ENCODE measurements at regions not wholly inside any gene's neighbourhood (a gene's known extent, or its start where the extent isn't known, plus 50 kb on each side); places are given as distances from the start of the nearest gene placed in this dataset.

DNA sequence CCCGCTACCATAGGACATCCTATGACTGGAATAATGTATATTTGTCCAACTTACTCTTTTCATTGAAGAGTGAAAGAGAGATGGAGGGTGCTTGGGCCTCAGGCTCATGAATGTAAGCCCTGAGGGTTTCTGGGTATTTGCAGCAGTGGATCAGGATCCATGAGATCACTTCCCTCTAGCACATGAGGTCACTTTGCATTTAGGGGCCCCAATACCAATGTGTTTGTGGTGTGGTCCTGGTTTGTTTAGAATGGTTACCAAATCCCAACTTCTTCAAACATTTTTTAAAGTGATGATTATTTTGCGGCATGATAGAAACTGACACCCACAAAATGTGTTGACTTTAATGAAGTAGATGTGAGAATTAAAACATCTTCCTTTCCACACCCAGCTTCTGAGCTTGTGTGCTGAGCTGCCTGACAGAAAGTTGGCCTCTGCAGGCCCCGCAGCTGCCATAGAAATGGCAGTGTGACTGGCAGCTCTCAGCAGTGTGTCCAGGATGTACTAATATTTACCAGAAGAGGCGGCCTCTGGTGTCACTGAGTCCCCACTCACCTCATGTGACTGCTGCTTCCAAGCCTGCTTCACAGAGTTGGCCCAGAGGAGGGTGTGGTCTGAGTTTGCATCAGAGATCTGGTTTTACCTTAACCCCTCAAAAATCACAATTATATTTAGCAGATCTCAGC is 447.6 kb upstream of the NPVF start:
- Histone ChIP-seq H3K4me1 (ENCODE audit: control insufficient read depth in 2 of 2, insufficient read depth in 2 of 2, low read length in 1 of 2) (no peaks in the 10 kb centered on the region), H3K9me3 (ENCODE audit: control insufficient read depth in 2 of 2, insufficient read depth in 1 of 2, low read depth in 1 of 2, low read length in 1 of 2) (no peaks in the 10 kb centered on the region), H3K27ac (ENCODE audit: low read depth in 2 of 2, low read length in 1 of 2) (no peak overlapping the region), H3K27me3 (ENCODE audit: control insufficient read depth in 1 of 2, insufficient read depth in 2 of 2, low read length in 2 of 2) (no peaks in the 10 kb centered on the region), H3K4me3 (ENCODE audit: low read depth in 1 of 2, low read length in 2 of 2) (no peak overlapping the region), H3K36me3 (ENCODE audit: control insufficient read depth in 2 of 2, insufficient read depth in 2 of 2, low read length in 1 of 2) (no peaks in the 10 kb centered on the region)
- 79 to 81% methylated on average over 4 of the region's 4 CpGs for WGBS, 2 donors

DNA sequence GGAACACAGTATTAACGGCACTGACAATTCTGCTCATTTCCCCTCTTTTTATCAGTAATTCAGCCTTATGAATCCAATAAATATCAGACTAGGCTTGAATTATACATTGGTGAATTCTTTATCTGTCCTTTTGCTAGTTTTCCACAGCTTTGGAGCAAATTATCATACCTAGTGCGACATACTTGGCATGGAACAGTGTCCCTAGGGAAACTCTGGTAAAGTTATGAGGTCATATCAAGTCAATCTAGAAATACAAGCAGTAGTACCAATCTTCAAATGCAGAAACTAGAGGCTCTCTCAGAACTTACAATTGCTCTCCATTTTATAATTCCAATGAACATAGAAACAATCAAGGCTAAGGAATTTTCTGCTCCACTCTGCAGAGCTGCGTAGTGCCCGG is 449.3 kb upstream of the NPVF start:
- Histone ChIP-seq H3K27ac (ENCODE audit: low read depth in 2 of 2, low read length in 1 of 2) (no peak overlapping the region), H3K36me3 (ENCODE audit: control insufficient read depth in 2 of 2, insufficient read depth in 2 of 2, low read length in 1 of 2) (no peaks in the 10 kb centered on the region), H3K4me1 (ENCODE audit: control insufficient read depth in 2 of 2, insufficient read depth in 2 of 2, low read length in 1 of 2) (no peaks in the 10 kb centered on the region), H3K9me3 (ENCODE audit: control insufficient read depth in 2 of 2, insufficient read depth in 1 of 2, low read depth in 1 of 2, low read length in 1 of 2) (no peaks in the 10 kb centered on the region), H3K4me3 (ENCODE audit: low read depth in 1 of 2, low read length in 2 of 2) (no peak overlapping the region), H3K27me3 (ENCODE audit: control insufficient read depth in 1 of 2, insufficient read depth in 2 of 2, low read length in 2 of 2) (no peaks in the 10 kb centered on the region)
- WGBS, 2 donors: 82 to 91% methylated on average over 4 of the region's 4 CpGs

DNA sequence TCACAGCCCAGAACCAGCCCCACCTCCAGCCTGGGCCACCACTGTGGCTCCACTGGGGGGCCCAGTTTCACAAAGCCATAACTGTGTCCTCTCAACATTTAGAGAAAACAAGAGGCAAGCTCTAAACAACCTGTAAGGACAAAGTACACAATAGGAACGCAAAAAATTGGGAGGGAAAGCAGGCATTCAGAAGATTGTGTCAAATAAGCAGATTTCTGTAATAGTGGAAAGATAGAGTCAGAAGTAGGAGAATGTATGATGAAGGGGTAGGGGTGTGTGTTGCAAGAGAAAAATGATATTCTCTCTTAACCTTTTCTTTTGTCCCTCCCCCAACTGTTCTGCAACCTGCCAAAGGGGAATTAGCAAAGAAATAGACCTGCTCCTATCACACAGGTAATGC is 449.9 kb upstream of the NPVF start:
- no peak overlapping the region for H3K27ac ChIP-seq (ENCODE audit: low read depth in 2 of 2, low read length in 1 of 2)
- no peak overlapping the region for H3K4me3 ChIP-seq (ENCODE audit: low read depth in 1 of 2, low read length in 2 of 2)
- H3K36me3 ChIP-seq (ENCODE audit: control insufficient read depth in 2 of 2, insufficient read depth in 2 of 2, low read length in 1 of 2): no peaks in the 10 kb centered on the region
- no peaks in the 10 kb centered on the region for H3K27me3 ChIP-seq (ENCODE audit: control insufficient read depth in 1 of 2, insufficient read depth in 2 of 2, low read length in 2 of 2)
- H3K4me1 ChIP-seq (ENCODE audit: control insufficient read depth in 2 of 2, insufficient read depth in 2 of 2, low read length in 1 of 2): no peaks in the 10 kb centered on the region
- 90 to 92% methylated on average over 1 of the region's 1 CpG for WGBS, 2 donors
- H3K9me3 ChIP-seq (ENCODE audit: control insufficient read depth in 2 of 2, insufficient read depth in 1 of 2, low read depth in 1 of 2, low read length in 1 of 2): no peaks in the 10 kb centered on the region

DNA sequence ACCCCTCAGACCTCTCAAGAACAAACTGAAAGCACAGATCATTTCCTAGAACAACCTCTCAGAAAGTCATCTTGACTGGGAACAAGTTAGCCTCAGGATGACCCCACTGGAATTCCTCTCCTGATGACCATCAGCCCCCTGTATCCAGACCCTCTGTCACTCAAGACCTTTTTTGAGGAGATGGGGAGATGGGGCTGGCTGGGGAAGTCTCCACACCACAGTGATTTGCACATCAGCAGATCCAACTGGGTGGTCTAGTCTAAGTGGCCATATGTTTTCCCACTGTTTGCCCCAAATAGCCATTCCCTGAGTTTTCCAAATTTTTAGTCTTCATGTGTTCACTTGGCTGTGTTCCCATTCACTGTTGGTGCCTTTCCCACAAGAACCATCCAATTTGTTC is 452.4 kb upstream of the NPVF start:
- H3K27ac ChIP-seq (ENCODE audit: low read depth in 2 of 2, low read length in 1 of 2): no peak overlapping the region
- H3K27me3 ChIP-seq (ENCODE audit: control insufficient read depth in 1 of 2, insufficient read depth in 2 of 2, low read length in 2 of 2): no peaks in the 10 kb centered on the region
- no peak overlapping the region for H3K4me3 ChIP-seq (ENCODE audit: low read depth in 1 of 2, low read length in 2 of 2)
- H3K36me3 ChIP-seq (ENCODE audit: control insufficient read depth in 2 of 2, insufficient read depth in 2 of 2, low read length in 1 of 2): no peaks in the 10 kb centered on the region
- H3K9me3 ChIP-seq (ENCODE audit: control insufficient read depth in 2 of 2, insufficient read depth in 1 of 2, low read depth in 1 of 2, low read length in 1 of 2): no peaks in the 10 kb centered on the region
- H3K4me1 ChIP-seq (ENCODE audit: control insufficient read depth in 2 of 2, insufficient read depth in 2 of 2, low read length in 1 of 2): no peaks in the 10 kb centered on the region

DNA sequence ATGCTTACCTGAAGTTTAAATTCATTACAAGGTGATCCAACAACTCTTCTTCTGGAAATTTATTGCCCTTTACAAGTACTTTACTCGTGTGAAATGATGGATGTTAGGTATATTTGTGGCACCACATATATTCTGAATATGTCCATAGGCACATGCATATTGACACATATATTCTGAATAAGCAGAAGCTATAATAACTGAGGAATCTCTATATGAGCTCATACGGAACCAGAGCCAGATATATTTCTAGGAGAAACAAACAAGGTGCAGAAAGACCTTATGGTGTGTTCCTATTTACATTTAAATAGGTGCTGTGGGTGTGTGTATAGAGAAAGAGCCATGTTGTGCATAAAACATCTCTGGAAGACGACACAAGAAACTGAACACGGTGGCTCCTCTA is 456.1 kb upstream of the NPVF start:
- Histone ChIP-seq H3K27me3 (ENCODE audit: control insufficient read depth in 1 of 2, insufficient read depth in 2 of 2, low read length in 2 of 2) (no peaks in the 10 kb centered on the region), H3K4me1 (ENCODE audit: control insufficient read depth in 2 of 2, insufficient read depth in 2 of 2, low read length in 1 of 2) (no peaks in the 10 kb centered on the region), H3K4me3 (ENCODE audit: low read depth in 1 of 2, low read length in 2 of 2) (no peak overlapping the region), H3K9me3 (ENCODE audit: control insufficient read depth in 2 of 2, insufficient read depth in 1 of 2, low read depth in 1 of 2, low read length in 1 of 2) (no peaks in the 10 kb centered on the region), H3K27ac (ENCODE audit: low read depth in 2 of 2, low read length in 1 of 2) (no peak overlapping the region), H3K36me3 (ENCODE audit: control insufficient read depth in 2 of 2, insufficient read depth in 2 of 2, low read length in 1 of 2) (no peaks in the 10 kb centered on the region)
- WGBS, 2 donors: 80 to 86% methylated on average over 4 of the region's 4 CpGs

DNA sequence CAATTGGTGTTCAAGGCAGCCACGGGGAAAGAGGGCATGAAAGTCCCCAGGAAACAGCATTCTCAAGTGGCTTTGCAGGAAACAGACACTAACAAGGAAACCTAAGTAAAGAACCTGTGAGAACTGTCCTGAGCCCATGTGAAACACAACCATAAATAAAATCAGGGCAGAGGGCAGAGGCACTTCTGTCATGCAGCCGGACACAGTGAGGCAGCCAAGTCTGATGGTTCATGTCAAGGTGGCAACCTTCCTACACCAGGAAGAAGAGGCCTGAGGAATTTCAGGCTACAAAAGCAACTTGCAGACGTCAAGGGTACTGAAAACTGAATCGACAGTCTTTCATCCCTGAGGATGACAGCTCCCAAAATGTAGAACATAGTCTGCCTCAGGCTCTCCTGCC is 458.2 kb upstream of the NPVF start:
- Histone ChIP-seq H3K4me1 (ENCODE audit: control insufficient read depth in 2 of 2, insufficient read depth in 2 of 2, low read length in 1 of 2) (no peaks in the 10 kb centered on the region), H3K4me3 (ENCODE audit: low read depth in 1 of 2, low read length in 2 of 2) (no peak overlapping the region), H3K27ac (ENCODE audit: low read depth in 2 of 2, low read length in 1 of 2) (no peak overlapping the region), H3K9me3 (ENCODE audit: control insufficient read depth in 2 of 2, insufficient read depth in 1 of 2, low read depth in 1 of 2, low read length in 1 of 2) (no peaks in the 10 kb centered on the region), H3K27me3 (ENCODE audit: control insufficient read depth in 1 of 2, insufficient read depth in 2 of 2, low read length in 2 of 2) (no peaks in the 10 kb centered on the region), H3K36me3 (ENCODE audit: control insufficient read depth in 2 of 2, insufficient read depth in 2 of 2, low read length in 1 of 2) (no peaks in the 10 kb centered on the region)
- WGBS, 2 donors: 57 to 58% methylated on average over 4 of the region's 4 CpGs

DNA sequence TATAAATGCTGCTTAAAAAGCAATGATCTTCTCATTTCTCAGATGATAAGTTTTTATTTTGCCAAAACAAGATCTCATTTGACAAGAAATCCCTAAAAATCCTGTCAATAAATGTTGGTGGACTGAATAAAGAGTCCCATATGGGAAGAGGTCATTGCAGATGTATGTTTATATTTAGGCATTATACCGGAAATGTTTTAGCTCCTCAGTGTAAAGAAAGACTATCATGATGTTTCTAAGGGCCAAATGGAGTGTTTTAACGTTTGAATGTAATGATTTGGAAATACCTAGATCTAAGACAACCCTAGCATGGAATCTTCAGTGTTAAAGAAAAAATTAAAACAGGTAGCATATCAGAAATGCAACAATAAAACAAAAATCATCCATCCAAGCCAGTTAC is 457.8 kb upstream of the NFE2L3 start:
- Histone ChIP-seq H3K4me3 (ENCODE audit: low read depth in 1 of 2, low read length in 2 of 2) (no peak overlapping the region), H3K36me3 (ENCODE audit: control insufficient read depth in 2 of 2, insufficient read depth in 2 of 2, low read length in 1 of 2) (no peaks in the 10 kb centered on the region), H3K27me3 (ENCODE audit: control insufficient read depth in 1 of 2, insufficient read depth in 2 of 2, low read length in 2 of 2) (no peaks in the 10 kb centered on the region), H3K9me3 (ENCODE audit: control insufficient read depth in 2 of 2, insufficient read depth in 1 of 2, low read depth in 1 of 2, low read length in 1 of 2) (no peaks in the 10 kb centered on the region), H3K27ac (ENCODE audit: low read depth in 2 of 2, low read length in 1 of 2) (no peak overlapping the region), H3K4me1 (ENCODE audit: control insufficient read depth in 2 of 2, insufficient read depth in 2 of 2, low read length in 1 of 2) (no peaks in the 10 kb centered on the region)
- WGBS, 2 donors: 50 to 57% methylated on average over 2 of the region's 2 CpGs

DNA sequence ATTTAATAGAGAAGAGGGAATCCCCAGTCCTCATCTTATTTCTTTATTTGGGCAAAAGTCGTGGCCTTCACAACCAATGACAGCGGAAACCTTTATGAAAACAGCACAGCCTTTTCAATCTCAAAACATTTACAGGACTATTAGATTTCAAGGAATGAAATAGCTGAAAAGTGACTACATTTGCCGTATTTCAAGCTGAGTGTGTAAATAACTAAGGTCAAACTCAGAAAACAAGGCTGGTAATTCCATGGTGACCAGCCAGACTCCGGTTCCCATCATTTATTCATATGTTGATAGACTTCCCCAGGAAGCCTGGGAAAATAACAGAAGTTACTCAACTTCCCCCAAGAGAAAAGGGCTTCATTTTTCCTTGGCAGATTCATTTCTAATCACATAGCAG is 457.3 kb upstream of the NFE2L3 start:
- Histone ChIP-seq H3K27me3 (ENCODE audit: control insufficient read depth in 1 of 2, insufficient read depth in 2 of 2, low read length in 2 of 2) (no peaks in the 10 kb centered on the region), H3K4me1 (ENCODE audit: control insufficient read depth in 2 of 2, insufficient read depth in 2 of 2, low read length in 1 of 2) (no peaks in the 10 kb centered on the region), H3K27ac (ENCODE audit: low read depth in 2 of 2, low read length in 1 of 2) (no peak overlapping the region), H3K9me3 (ENCODE audit: control insufficient read depth in 2 of 2, insufficient read depth in 1 of 2, low read depth in 1 of 2, low read length in 1 of 2) (no peaks in the 10 kb centered on the region), H3K36me3 (ENCODE audit: control insufficient read depth in 2 of 2, insufficient read depth in 2 of 2, low read length in 1 of 2) (no peaks in the 10 kb centered on the region), H3K4me3 (ENCODE audit: low read depth in 1 of 2, low read length in 2 of 2) (no peak overlapping the region)
- 69 to 73% methylated on average over 4 of the region's 4 CpGs for WGBS, 2 donors

DNA sequence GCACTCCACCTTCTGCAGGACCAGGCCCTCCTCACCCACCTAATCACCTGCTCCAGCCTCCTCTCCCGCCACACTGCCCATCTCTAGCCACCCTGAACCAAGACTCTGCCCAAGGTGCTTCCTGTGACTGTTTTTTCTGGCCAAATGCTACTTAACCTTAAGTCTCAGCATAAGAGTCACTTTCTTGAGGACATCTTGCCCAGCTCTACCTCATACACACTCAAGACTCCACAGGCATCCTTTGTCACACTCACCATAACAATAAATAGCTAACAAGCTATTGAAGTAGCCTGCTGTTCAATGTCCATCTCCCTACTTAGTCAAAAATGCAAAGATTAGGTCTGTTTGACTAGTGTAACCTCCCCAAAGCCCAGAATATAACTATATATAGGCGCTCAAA is 455.4 kb upstream of the NFE2L3 start:
- Histone ChIP-seq H3K27me3 (ENCODE audit: control insufficient read depth in 1 of 2, insufficient read depth in 2 of 2, low read length in 2 of 2) (no peaks in the 10 kb centered on the region), H3K36me3 (ENCODE audit: control insufficient read depth in 2 of 2, insufficient read depth in 2 of 2, low read length in 1 of 2) (no peaks in the 10 kb centered on the region), H3K4me3 (ENCODE audit: low read depth in 1 of 2, low read length in 2 of 2) (no peak overlapping the region), H3K9me3 (ENCODE audit: control insufficient read depth in 2 of 2, insufficient read depth in 1 of 2, low read depth in 1 of 2, low read length in 1 of 2) (no peaks in the 10 kb centered on the region), H3K27ac (ENCODE audit: low read depth in 2 of 2, low read length in 1 of 2) (no peak overlapping the region), H3K4me1 (ENCODE audit: control insufficient read depth in 2 of 2, insufficient read depth in 2 of 2, low read length in 1 of 2) (no peaks in the 10 kb centered on the region)
- 84 to 85% methylated on average over 2 of the region's 2 CpGs for WGBS, 2 donors

DNA sequence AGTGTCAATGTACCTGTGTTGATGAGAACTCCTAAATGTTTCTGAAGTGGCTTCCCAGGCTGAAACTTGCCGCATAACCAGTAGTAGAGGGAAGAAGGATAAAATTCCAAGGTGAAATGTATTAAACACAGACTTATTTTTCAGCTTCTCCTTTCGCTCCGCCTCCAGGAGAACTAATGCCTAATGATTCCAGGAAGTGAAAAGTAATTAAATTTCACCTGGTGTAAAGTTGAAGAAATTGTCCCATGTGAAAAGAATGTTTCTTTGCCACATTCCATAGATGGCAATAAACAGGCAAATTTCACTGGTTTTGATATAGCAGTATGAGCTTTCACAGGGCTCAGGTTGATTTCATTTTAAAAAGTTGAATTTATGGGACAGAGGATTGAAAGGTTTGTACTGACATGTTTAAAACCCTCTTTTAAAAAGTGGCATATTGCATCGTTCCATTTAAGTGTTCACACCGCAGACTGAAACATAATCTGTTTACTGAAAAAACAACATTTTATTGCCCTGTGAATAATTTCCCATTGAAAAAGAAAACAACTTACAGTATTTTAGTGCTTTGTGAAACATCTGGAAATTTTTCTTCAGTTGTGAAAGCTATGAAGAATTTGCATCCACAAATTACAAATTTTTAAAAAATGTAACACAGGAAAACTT is 453.4 kb upstream of the NFE2L3 start:
- no peak overlapping the region for H3K4me3 ChIP-seq (ENCODE audit: low read depth in 1 of 2, low read length in 2 of 2)
- no peak overlapping the region for H3K27ac ChIP-seq (ENCODE audit: low read depth in 2 of 2, low read length in 1 of 2)
- H3K27me3 ChIP-seq (ENCODE audit: control insufficient read depth in 1 of 2, insufficient read depth in 2 of 2, low read length in 2 of 2): no peaks in the 10 kb centered on the region
- 91 to 93% methylated on average over 5 of the region's 5 CpGs for WGBS, 2 donors
- H3K9me3 ChIP-seq (ENCODE audit: control insufficient read depth in 2 of 2, insufficient read depth in 1 of 2, low read depth in 1 of 2, low read length in 1 of 2): no peaks in the 10 kb centered on the region
- H3K4me1 ChIP-seq (ENCODE audit: control insufficient read depth in 2 of 2, insufficient read depth in 2 of 2, low read length in 1 of 2): no peaks in the 10 kb centered on the region
- no peaks in the 10 kb centered on the region for H3K36me3 ChIP-seq (ENCODE audit: control insufficient read depth in 2 of 2, insufficient read depth in 2 of 2, low read length in 1 of 2)

All from esophagus (tissue), 2 donors.